SK-N-MC (cell line): ENCODE measurements at regions not wholly inside any gene's neighbourhood (a gene's known extent, or its start where the extent isn't known, plus 50 kb on each side); places are given as distances from the start of the nearest gene placed in this dataset.

ENCODE experiments used
- EZH2 ChIP-seq: fragments of 200-600 bp; sonication (generic); IDR thresholded peaks from one replicate; pipeline ENCODE4 v1.6.1; 2017; ENCODE audit warnings: antibody characterized with exemption
- FOXP2 ChIP-seq: optimal IDR thresholded peaks from 2 replicates; pipeline ENCODE3; 2011; ENCODE audit warnings: mild to moderate bottlenecking, moderate library complexity; ENCODE audit not compliant: insufficient read depth; ENCODE audit errors: extremely low read length, control extremely low read depth
- POLR2AphosphoS5 ChIP-seq: IDR thresholded peaks from 2 replicates; pipeline ENCODE4 v1.6.1; 2012; ENCODE audit warnings: mild to moderate bottlenecking, low read depth, low read length, borderline replicate concordance

DNA sequence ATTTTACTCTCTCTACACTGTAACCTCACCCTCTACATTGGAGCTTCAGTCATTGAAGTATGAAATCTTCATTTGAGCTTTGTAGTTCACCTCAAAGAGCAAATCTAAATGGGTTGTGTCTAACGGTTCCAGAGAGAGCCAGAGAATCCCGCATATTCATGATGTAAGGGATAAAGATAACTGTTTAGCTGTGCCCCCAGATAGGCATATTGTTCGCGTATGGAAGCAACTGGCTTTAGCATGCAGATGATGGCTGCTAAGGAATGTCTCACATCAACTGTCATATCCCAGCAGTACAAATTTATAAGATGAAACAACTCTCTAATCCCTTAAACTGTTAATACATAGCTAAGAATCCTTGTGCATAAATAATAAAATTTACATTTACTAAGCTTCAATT lies 412.7 kb upstream of the ROBO2 start:
- TF ChIP-seq EZH2 (no peak), POLR2AphosphoS5 (no peak), FOXP2 (no peak)
